Brain microvascular endothelial cell (primary cell): ENCODE measurements at regions not wholly inside any gene's neighbourhood (a gene's known extent, or its start where the extent isn't known, plus 50 kb on each side); places are given as distances from the start of the nearest gene placed in this dataset.
A peak's percentile ranks its signal among the peaks of the same experiment; 100 is the strongest.

Experiments
- DNase-seq: peaks from one replicate; pipeline ENCODE4 v3.0.0-alpha.2; 2020
- H3K27ac ChIP-seq: fragments of 250-450 bp; sonication (Bioruptor Pico); 2 replicates; pipeline ENCODE4 v1.5.1; 2020; ENCODE audit warnings: mild to moderate bottlenecking, moderate library complexity
- H3K27me3 ChIP-seq: fragments of 250-450 bp; sonication (Bioruptor Pico); replicated peaks from 2 replicates; pipeline ENCODE4 v1.5.1; 2020; ENCODE audit warnings: mild to moderate bottlenecking
- H3K36me3 ChIP-seq: fragments of 250-450 bp; sonication (Bioruptor Pico); replicated peaks from 2 replicates; pipeline ENCODE4 v1.5.1; 2020; ENCODE audit warnings: mild to moderate bottlenecking
- H3K4me3 ChIP-seq: 2 replicates; pipeline ENCODE4 v1.5.1; 2011; ENCODE audit warnings: low read depth, mild to moderate bottlenecking, control low read depth, low read length, moderate library complexity
- CTCF ChIP-seq: IDR thresholded peaks from 2 replicates; pipeline ENCODE4 v1.5.1; 2011; ENCODE audit warnings: low read depth, mild to moderate bottlenecking, moderate library complexity, low read length, control low read depth, inconsistent platforms; ENCODE audit errors: missing control alignments
- in situ Hi-C: cut with HindIII; loops from 2 replicates; pipeline ENCODE4 v1.10.0; 2017; ENCODE audit warnings: low sequenced_read_pairs, low pct_ligation_motif_present

GRCh38 chr2:240269886-240270285 lies 129.4 kb upstream of the OTOS start:
- H3K27ac ChIP-seq: no peak overlapping the region
- in situ Hi-C loops: no loop called here
- no peak overlapping the region for H3K4me3 ChIP-seq
- H3K27me3 ChIP-seq: no peaks in the 10 kb centered on the region
- no peak for TF ChIP-seq CTCF
- DNase-seq: no peak
- no peaks in the 10 kb centered on the region for H3K36me3 ChIP-seq

GRCh38 chr2:240271716-240272341 lies 131.4 kb upstream of the OTOS start:
- in situ Hi-C loops: no loop called here
- TF ChIP-seq CTCF: no peak
- DNase-seq: no peak
- H3K4me3 ChIP-seq: no peak overlapping the region
- no peaks in the 10 kb centered on the region for H3K36me3 ChIP-seq
- H3K27ac ChIP-seq: no peak overlapping the region
- H3K27me3 ChIP-seq: no peaks in the 10 kb centered on the region

GRCh38 chr2:240275386-240275785 lies 134.9 kb upstream of the OTOS start:
- in situ Hi-C loops: no loop called here
- no peak for DNase-seq

GRCh38 chr2:240277073-240277806 lies 136.8 kb upstream of the OTOS start:
- DNase-seq: peak; percentile 71
- Histone ChIP-seq H3K36me3 (no peaks in the 10 kb centered on the region), H3K27ac (no peak overlapping the region), H3K4me3 (no peak overlapping the region), H3K27me3 (no peaks in the 10 kb centered on the region)
- in situ Hi-C loops: no loop called here
- TF ChIP-seq CTCF: no peak

More at GRCh38 chr2:240275386-240275785, 134.9 kb upstream of the OTOS start:
- Histone ChIP-seq H3K27ac (no peak overlapping the region), H3K4me3 (no peak overlapping the region), H3K36me3 (no peaks in the 10 kb centered on the region), H3K27me3 (no peaks in the 10 kb centered on the region)
- no peak for TF ChIP-seq CTCF

- no peak for DNase-seq
- Histone ChIP-seq H3K27me3 (no peaks in the 10 kb centered on the region), H3K4me3 (no peak overlapping the region), H3K27ac (no peak overlapping the region), H3K36me3 (no peaks in the 10 kb centered on the region)
- in situ Hi-C loops: no loop called here
- TF ChIP-seq CTCF: no peak
Observed at GRCh38 chr2:240277807-240278522, 137.5 kb upstream of the OTOS start.
